Transverse colon (tissue), 4 donors: ENCODE measurements at regions not wholly inside any gene's neighbourhood (a gene's known extent, or its start where the extent isn't known, plus 50 kb on each side); places are given as distances from the start of the nearest gene placed in this dataset.

Experiments used
- DNase-seq: peaks from one replicate; pipeline ENCODE4 v3.0.0-alpha.2; 2019
- H3K27ac ChIP-seq, 4 donors: fragments of 200-600 bp; sonication (generic); 2 replicates each; pipeline ENCODE4 v1.5.1; 2016 to 2018; ENCODE audit warnings: inconsistent platforms in 4 of 4
- H3K27me3 ChIP-seq: fragments of 200-600 bp; sonication (generic); 2 replicates; pipeline ENCODE4 v1.5.1; 2017; ENCODE audit warnings: inconsistent platforms
- H3K36me3 ChIP-seq, 4 donors: fragments of 200-600 bp; sonication (generic); 2 replicates each; pipeline ENCODE4 v1.5.1; 2017 to 2019; ENCODE audit warnings: inconsistent platforms in 4 of 4
- H3K4me1 ChIP-seq, 4 donors: fragments of 200-600 bp; sonication (generic); 2 replicates each; pipeline ENCODE4 v1.5.1; 2017 to 2020; ENCODE audit warnings: inconsistent platforms in 4 of 4
- H3K4me3 ChIP-seq, 4 donors: fragments of 200-600 bp; sonication (generic); 1 replicate in 1 of 4; 2 replicates in 3 of 4; pipeline versions ENCODE4 v1.5.1 to v1.6.1; 2017 to 2019; ENCODE audit warnings: inconsistent platforms in 4 of 4
- H3K9me3 ChIP-seq, 2 donors: fragments of 200-600 bp; sonication (generic); 2 replicates each; pipeline ENCODE4 v1.5.1; 2017 to 2019; ENCODE audit warnings: inconsistent platforms in 2 of 2
- EP300 ChIP-seq: sonication (generic); formaldehyde crosslinking; IDR thresholded peaks from one replicate; pipeline ENCODE4 v1.6.1; 2017; ENCODE audit warnings: antibody characterized with exemption, low read depth
- POLR2A ChIP-seq: fragments of 450-650 bp; IDR thresholded peaks from one replicate; pipeline ENCODE4 v1.6.1; 2016; ENCODE audit warnings: antibody characterized with exemption, mild to moderate bottlenecking, moderate library complexity
- POLR2AphosphoS5 ChIP-seq, 3 donors: sonication (generic); formaldehyde crosslinking; IDR thresholded peaks; one replicate each; pipeline ENCODE4 v1.6.1; 2016; ENCODE audit warnings: antibody characterized with exemption in 3 of 3
- WGBS, 2 donors: methylation state at CpG; one replicate each; pipeline ENCODE4 v1.1.5; 2018; ENCODE audit warnings: low coverage in 1 of 2; 5-methylcytosine and 5-hydroxymethylcytosine counted together
- in situ Hi-C, 4 donors: fragments of 200-750 bp; cut with MboI; loops; one replicate each; pipeline versions ENCODE4 v1.15.0 to v1.15.1; 2017; ENCODE audit warnings: low sequenced_read_pairs in 3 of 4, low pct_ligation_motif_present in 1 of 4, low pct_unique_long_range_greater_than_20kb in 1 of 4
- intact Hi-C: fragments of 100-400 bp; cut with DNase I; formaldehyde crosslinking; loops from one replicate; pipeline ENCODE4 v1.15.1; 2023; ENCODE audit warnings: low total_unique reads
- TF ChIP-seq, protein P1 (sequence below), 5 experiments: fragments of 200-600 bp in 3 of 5; fragments of 450-650 bp in 2 of 5; sonication (generic) in 3 of 5; IDR thresholded peaks; 1 replicate in 2 of 5; 2 replicates in 3 of 5; pipeline ENCODE4 v1.5.1; 2016 to 2017; ENCODE audit warnings: antibody characterized with exemption in 5 of 5, inconsistent platforms in 3 of 5, mild to moderate bottlenecking in 2 of 5, moderate library complexity in 1 of 5

DNA sequence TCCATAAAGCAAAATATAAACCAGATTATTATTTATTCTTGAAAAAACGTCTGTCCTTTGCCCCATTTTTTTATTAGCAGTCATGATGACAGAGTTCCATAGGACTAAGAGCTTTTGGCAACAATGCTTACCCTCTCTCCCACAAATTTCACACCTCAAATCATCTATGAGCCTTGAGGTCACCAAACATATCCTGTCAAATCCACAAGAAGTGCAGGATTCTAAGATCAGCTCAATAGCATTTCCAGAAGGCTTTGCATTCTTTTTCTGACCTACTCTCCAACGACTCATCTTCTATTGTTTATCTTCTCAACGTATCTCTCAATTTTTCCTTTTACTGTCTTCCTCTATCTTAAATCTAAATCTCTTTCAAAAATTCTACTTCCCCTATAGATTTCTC is 619.1 kb upstream of the BCHE start:
- H3K27ac ChIP-seq: no peak overlapping the region
- H3K4me3 ChIP-seq: no peak overlapping the region
- intact Hi-C loops: no loop called here
- no peaks in the 10 kb centered on the region for H3K4me1 ChIP-seq
- no peak for DNase-seq
- TF ChIP-seq POLR2AphosphoS5 (IDR thresholded peaks at IDR 0.05) (no peak), POLR2A (no peak), EP300 (no peak)
- TF ChIP-seq, protein P1, sequence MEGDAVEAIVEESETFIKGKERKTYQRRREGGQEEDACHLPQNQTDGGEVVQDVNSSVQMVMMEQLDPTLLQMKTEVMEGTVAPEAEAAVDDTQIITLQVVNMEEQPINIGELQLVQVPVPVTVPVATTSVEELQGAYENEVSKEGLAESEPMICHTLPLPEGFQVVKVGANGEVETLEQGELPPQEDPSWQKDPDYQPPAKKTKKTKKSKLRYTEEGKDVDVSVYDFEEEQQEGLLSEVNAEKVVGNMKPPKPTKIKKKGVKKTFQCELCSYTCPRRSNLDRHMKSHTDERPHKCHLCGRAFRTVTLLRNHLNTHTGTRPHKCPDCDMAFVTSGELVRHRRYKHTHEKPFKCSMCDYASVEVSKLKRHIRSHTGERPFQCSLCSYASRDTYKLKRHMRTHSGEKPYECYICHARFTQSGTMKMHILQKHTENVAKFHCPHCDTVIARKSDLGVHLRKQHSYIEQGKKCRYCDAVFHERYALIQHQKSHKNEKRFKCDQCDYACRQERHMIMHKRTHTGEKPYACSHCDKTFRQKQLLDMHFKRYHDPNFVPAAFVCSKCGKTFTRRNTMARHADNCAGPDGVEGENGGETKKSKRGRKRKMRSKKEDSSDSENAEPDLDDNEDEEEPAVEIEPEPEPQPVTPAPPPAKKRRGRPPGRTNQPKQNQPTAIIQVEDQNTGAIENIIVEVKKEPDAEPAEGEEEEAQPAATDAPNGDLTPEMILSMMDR (IDR thresholded peaks at IDR 0.05): no peak
- H3K27me3 ChIP-seq: no peaks in the 10 kb centered on the region
- H3K9me3 ChIP-seq: no peaks in the 10 kb centered on the region
- no peaks in the 10 kb centered on the region for H3K36me3 ChIP-seq
- in situ Hi-C loops: no loop called here
- WGBS, 2 donors: 58 to 59% methylated on average over 3 of the region's 3 CpGs

DNA sequence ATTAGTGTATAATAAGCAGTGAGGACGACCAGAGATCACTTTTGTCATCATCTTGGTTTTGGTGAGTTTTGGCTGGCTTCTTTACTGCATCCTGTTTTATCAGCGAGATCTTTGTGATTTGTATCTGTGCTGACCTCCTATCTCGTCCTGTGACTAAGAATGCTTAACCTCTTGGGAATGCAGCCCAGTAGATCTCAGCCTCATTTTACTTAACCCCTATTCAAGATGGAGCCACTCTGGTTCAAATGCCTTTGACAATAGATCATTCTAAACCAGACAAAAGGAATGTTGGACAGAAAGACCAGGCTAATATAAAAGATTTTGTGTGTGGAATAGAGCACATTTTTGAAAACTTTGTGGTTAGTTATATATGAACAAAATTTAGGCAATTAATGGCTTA is 618.5 kb upstream of the BCHE start:
- Histone ChIP-seq H3K9me3 (no peaks in the 10 kb centered on the region), H3K4me3 (no peak overlapping the region), H3K4me1 (no peaks in the 10 kb centered on the region), H3K27me3 (no peaks in the 10 kb centered on the region), H3K36me3 (no peaks in the 10 kb centered on the region), H3K27ac (no peak overlapping the region)
- intact Hi-C loops (no loop called here), in situ Hi-C loops (no loop called here)
- TF ChIP-seq, protein P1 (IDR thresholded peaks at IDR 0.05): no peak
- TF ChIP-seq POLR2AphosphoS5 (IDR thresholded peaks at IDR 0.05) (no peak), EP300 (no peak), POLR2A (no peak)
- no peak for DNase-seq
- 66 to 74% methylated on average over 3 of the region's 3 CpGs for WGBS, 2 donors

DNA sequence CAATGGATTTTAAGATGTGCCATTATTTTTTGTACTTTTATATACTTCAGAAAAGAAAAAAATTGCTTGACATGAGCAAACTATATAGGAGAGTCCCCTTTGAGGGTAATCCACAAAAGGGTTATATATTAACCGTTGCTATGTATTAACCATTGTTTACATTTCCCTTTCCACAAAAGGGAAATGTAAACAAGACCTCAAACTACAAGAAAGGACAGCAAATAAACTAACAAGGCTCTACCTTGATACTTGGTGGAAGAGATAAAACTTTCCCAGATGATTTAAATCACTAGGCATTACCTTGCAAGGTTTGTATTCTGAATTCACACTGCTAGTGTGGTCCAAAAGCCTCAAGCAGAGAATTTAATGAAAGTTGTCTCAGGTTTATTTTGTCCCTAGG is 616.3 kb upstream of the BCHE start:
- Histone ChIP-seq H3K4me3 (no peak overlapping the region), H3K4me1 (no peaks in the 10 kb centered on the region), H3K36me3 (no peaks in the 10 kb centered on the region), H3K9me3 (no peaks in the 10 kb centered on the region), H3K27me3 (no peaks in the 10 kb centered on the region), H3K27ac (no peak overlapping the region)
- intact Hi-C loops (no loop called here), in situ Hi-C loops (no loop called here)
- no peak for DNase-seq
- WGBS, 2 donors: 8 to 42% methylated on average over 1 of the region's 1 CpG
- no peak for TF ChIP-seq EP300
- TF ChIP-seq POLR2A: no peak
- TF ChIP-seq, protein P1 (IDR thresholded peaks at IDR 0.05): no peak
- no peak for TF ChIP-seq POLR2AphosphoS5 (IDR thresholded peaks at IDR 0.05)

DNA sequence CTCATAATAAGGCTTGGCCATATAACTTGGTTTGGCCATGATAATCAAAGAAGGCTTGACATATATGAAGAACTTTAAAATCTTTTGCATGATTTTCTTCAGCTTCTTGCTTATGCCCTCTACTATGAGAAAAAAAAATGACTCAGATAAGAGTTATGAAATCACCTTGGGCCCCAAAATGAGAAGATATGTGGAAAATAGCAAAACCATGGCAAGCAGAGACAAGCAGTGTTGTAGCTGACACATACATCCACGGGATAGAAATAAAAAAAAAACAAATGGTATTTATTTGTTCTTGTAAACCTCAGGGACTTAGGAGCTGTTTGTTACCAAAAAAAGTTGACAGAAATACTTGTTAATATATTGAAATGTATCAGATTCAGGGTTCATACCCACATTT is 614.8 kb upstream of the BCHE start:
- H3K27ac ChIP-seq: no peak overlapping the region
- no peaks in the 10 kb centered on the region for H3K27me3 ChIP-seq
- no peaks in the 10 kb centered on the region for H3K9me3 ChIP-seq
- H3K36me3 ChIP-seq: no peaks in the 10 kb centered on the region
- no peaks in the 10 kb centered on the region for H3K4me1 ChIP-seq
- no peak overlapping the region for H3K4me3 ChIP-seq
- DNase-seq: no peak
- WGBS, 2 donors: 71 to 88% methylated on average over 1 of the region's 1 CpG
- TF ChIP-seq POLR2A (no peak), EP300 (no peak), POLR2AphosphoS5 (IDR thresholded peaks at IDR 0.05) (no peak)
- TF ChIP-seq, protein P1 (IDR thresholded peaks at IDR 0.05): no peak
- in situ Hi-C loops (no loop called here), intact Hi-C loops (no loop called here)
